Vagina (tissue), 2 donors: ENCODE measurements at regions not wholly inside any gene's neighbourhood (a gene's known extent, or its start where the extent isn't known, plus 50 kb on each side); places are given as distances from the start of the nearest gene placed in this dataset.

ENCODE experiments used
- DNase-seq, 2 donors: peaks; one replicate each; pipeline ENCODE4 v3.0.0-alpha.2; 2017; ENCODE audit errors: extremely low spot score in 2 of 2
- H3K27ac ChIP-seq: fragments of 200-600 bp; sonication (generic); one replicate; pipeline ENCODE4 v1.5.1; 2019
- H3K27me3 ChIP-seq: fragments of 200-600 bp; sonication (generic); one replicate; pipeline ENCODE4 v1.5.1; 2019
- H3K36me3 ChIP-seq, 2 donors: fragments of 200-600 bp; sonication (generic); one replicate each; pipeline ENCODE4 v1.5.1; 2017 to 2019
- H3K4me1 ChIP-seq: fragments of 200-600 bp; sonication (generic); one replicate; pipeline ENCODE4 v1.5.1; 2019
- H3K4me3 ChIP-seq, 2 donors: fragments of 200-600 bp; sonication (generic); 1 replicate in 1 of 2; 2 replicates in 1 of 2; pipeline ENCODE4 v1.5.1; 2016 to 2019
- H3K9me3 ChIP-seq: fragments of 200-600 bp; sonication (generic); one replicate; pipeline ENCODE4 v1.5.1; 2019
- POLR2A ChIP-seq, 2 donors: fragments of 450-650 bp; IDR thresholded peaks; one replicate each; pipeline ENCODE4 v1.6.1; 2017; ENCODE audit warnings: antibody characterized with exemption in 2 of 2, mild to moderate bottlenecking in 2 of 2, moderate library complexity in 2 of 2
- POLR2AphosphoS5 ChIP-seq, 2 donors: sonication (generic); formaldehyde crosslinking; IDR thresholded peaks; one replicate each; pipeline ENCODE4 v1.9.0; 2017; ENCODE audit warnings: antibody characterized with exemption in 2 of 2, mild to moderate bottlenecking in 2 of 2, low read depth in 1 of 2; ENCODE audit not compliant: insufficient read depth in 1 of 2
- intact Hi-C: fragments of 100-400 bp; cut with DNase I; formaldehyde crosslinking; loops from one replicate; pipeline ENCODE4 v1.15.1; 2023
- TF ChIP-seq, protein P1 (sequence below), 3 experiments: fragments of 450-650 bp in 2 of 3; fragments of 200-600 bp in 1 of 3; sonication (generic) in 1 of 3; IDR thresholded peaks; one replicate each; pipeline ENCODE4 v1.5.1; 2017 to 2019; ENCODE audit warnings: antibody characterized with exemption in 3 of 3, mild to moderate bottlenecking in 2 of 3, moderate library complexity in 2 of 3

- TF ChIP-seq POLR2AphosphoS5 (IDR thresholded peaks at IDR 0.05; ENCODE audit: insufficient read depth in 1 of 2, low read depth in 1 of 2) (no peak), POLR2A (IDR thresholded peaks at IDR 0.05) (no peak)
- TF ChIP-seq, protein P1, sequence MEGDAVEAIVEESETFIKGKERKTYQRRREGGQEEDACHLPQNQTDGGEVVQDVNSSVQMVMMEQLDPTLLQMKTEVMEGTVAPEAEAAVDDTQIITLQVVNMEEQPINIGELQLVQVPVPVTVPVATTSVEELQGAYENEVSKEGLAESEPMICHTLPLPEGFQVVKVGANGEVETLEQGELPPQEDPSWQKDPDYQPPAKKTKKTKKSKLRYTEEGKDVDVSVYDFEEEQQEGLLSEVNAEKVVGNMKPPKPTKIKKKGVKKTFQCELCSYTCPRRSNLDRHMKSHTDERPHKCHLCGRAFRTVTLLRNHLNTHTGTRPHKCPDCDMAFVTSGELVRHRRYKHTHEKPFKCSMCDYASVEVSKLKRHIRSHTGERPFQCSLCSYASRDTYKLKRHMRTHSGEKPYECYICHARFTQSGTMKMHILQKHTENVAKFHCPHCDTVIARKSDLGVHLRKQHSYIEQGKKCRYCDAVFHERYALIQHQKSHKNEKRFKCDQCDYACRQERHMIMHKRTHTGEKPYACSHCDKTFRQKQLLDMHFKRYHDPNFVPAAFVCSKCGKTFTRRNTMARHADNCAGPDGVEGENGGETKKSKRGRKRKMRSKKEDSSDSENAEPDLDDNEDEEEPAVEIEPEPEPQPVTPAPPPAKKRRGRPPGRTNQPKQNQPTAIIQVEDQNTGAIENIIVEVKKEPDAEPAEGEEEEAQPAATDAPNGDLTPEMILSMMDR (IDR thresholded peaks at IDR 0.05) = no peak
- Histone ChIP-seq H3K9me3 (no peaks in the 10 kb centered on the region), H3K4me3 (no peak overlapping the region), H3K4me1 (no peaks in the 10 kb centered on the region), H3K27ac (no peak overlapping the region), H3K27me3 (no peaks in the 10 kb centered on the region), H3K36me3 (no peaks in the 10 kb centered on the region)
- intact Hi-C loops = no loop called here
- no peak for DNase-seq
Observed at GRCh38 chr18:39350945-39351344, 1785.3 kb upstream of the CELF4 start.

DNA sequence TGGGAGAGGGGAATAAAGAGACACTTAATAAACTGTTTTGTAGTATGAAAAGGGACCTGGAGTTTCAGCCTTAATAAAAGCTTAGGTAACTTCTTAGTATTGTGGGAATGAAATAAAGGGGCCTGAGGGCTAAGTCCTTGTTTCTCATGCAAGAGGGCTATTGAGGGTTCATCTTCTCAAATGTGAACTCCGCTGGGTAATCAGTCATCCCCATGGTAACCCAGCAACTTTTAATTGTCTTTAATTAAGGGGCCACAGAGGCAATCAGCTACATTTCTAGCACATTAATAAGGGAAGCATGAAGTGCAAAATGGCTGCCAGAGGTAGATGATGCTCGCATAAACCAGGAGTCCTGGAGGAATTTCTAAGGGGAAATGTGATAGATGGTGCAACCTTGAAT, 1784.2 kb upstream of the CELF4 start:
- DNase-seq = no peak
- Histone ChIP-seq H3K9me3 (no peaks in the 10 kb centered on the region), H3K36me3 (no peaks in the 10 kb centered on the region), H3K27ac (no peak overlapping the region), H3K27me3 (no peaks in the 10 kb centered on the region), H3K4me3 (no peak overlapping the region), H3K4me1 (no peaks in the 10 kb centered on the region)
- intact Hi-C loops = no loop called here
- TF ChIP-seq, protein P1 (IDR thresholded peaks at IDR 0.05) = no peak
- no peak for TF ChIP-seq POLR2AphosphoS5 (IDR thresholded peaks at IDR 0.05; ENCODE audit: insufficient read depth in 1 of 2, low read depth in 1 of 2)

- Histone ChIP-seq H3K27me3 (no peaks in the 10 kb centered on the region), H3K4me3 (no peak overlapping the region), H3K36me3 (no peaks in the 10 kb centered on the region), H3K27ac (no peak overlapping the region), H3K4me1 (no peaks in the 10 kb centered on the region), H3K9me3 (no peaks in the 10 kb centered on the region)
- no peak for DNase-seq
- TF ChIP-seq, protein P1 (IDR thresholded peaks at IDR 0.05) = no peak
- TF ChIP-seq POLR2AphosphoS5 (IDR thresholded peaks at IDR 0.05; ENCODE audit: insufficient read depth in 1 of 2, low read depth in 1 of 2) = no peak
- no peak for TF ChIP-seq POLR2A (IDR thresholded peaks at IDR 0.05)
- intact Hi-C loops = no loop called here
Observed at GRCh38 chr18:39348757-39349156, 1783.2 kb upstream of the CELF4 start.

DNA sequence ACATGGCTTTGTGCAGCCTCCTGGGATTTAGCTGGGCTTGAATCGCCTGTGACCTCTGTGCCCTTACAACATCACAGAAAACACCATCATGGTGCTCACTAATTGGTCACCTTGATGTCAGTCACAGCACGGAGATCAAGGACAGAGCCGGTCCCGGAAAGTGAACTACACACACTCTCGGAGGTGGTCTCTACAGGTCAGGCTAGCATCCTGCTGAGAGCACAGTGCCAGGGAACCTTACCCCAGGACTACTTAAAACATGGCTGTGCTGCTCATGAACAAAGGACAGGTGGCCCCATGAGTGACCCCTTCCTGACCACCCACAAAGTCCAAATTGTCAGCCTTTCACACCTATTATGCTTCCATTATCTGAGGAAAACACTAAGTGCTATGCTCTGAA, 1782.1 kb upstream of the CELF4 start:
- no peak for TF ChIP-seq POLR2AphosphoS5 (IDR thresholded peaks at IDR 0.05; ENCODE audit: insufficient read depth in 1 of 2, low read depth in 1 of 2)
- TF ChIP-seq, protein P1 (IDR thresholded peaks at IDR 0.05) = no peak
- no peak for TF ChIP-seq POLR2A (IDR thresholded peaks at IDR 0.05)
- no peak overlapping the region for H3K4me3 ChIP-seq

GRCh38 chr18:39346916-39347315, 1781.3 kb upstream of the CELF4 start:
- no peaks in the 10 kb centered on the region for H3K9me3 ChIP-seq
- H3K4me1 ChIP-seq = no peaks in the 10 kb centered on the region
- DNase-seq = no peak
- no peak for TF ChIP-seq POLR2A (IDR thresholded peaks at IDR 0.05)
- no peak for TF ChIP-seq POLR2AphosphoS5 (IDR thresholded peaks at IDR 0.05; ENCODE audit: insufficient read depth in 1 of 2, low read depth in 1 of 2)
- TF ChIP-seq, protein P1 (IDR thresholded peaks at IDR 0.05) = no peak
- no peak overlapping the region for H3K27ac ChIP-seq
- no peak overlapping the region for H3K4me3 ChIP-seq
- intact Hi-C loops = no loop called here
- no peaks in the 10 kb centered on the region for H3K27me3 ChIP-seq
- H3K36me3 ChIP-seq = no peaks in the 10 kb centered on the region

More for the DNA sequence above, 1782.1 kb upstream of the CELF4 start:
- Histone ChIP-seq H3K36me3 (no peaks in the 10 kb centered on the region), H3K9me3 (no peaks in the 10 kb centered on the region), H3K27ac (no peak overlapping the region), H3K27me3 (no peaks in the 10 kb centered on the region), H3K4me1 (no peaks in the 10 kb centered on the region)
- intact Hi-C loops = no loop called here
- no peak for DNase-seq
